GM12878 (cell line): ENCODE measurements at regions not wholly inside any gene's neighbourhood (a gene's known extent, or its start where the extent isn't known, plus 50 kb on each side); places are given as distances from the start of the nearest gene placed in this dataset.

Experiments
- ATAC-seq: fragments of 200-7000 bp; cut with Tn5 transposase; 3 replicates; pipeline ENCODE4 v1.9.1; 2020; ENCODE audit warnings: mild to moderate bottlenecking, moderate library complexity
- BruUV-seq: library from RNA; stranded (reverse); fragments of 400-500 nt; replicated peaks from 2 replicates; lab custom pipeline; 2021; lab: Mats Ljungman, UMichigan
- CTCF ChIA-PET: fragments of 300-600 bp; sonication (Branson Sonifier 250); formaldehyde crosslinking; extraction: SDS; loops from one replicate; lab custom pipeline; 2021; ENCODE audit warnings: inconsistent platforms; lab: Yijun Ruan, JAX
- POLR2A ChIA-PET: fragments of 350-600 bp; formaldehyde crosslinking; extraction: SDS; loops from one replicate; lab custom pipeline; 2021; ENCODE audit warnings: inconsistent platforms; lab: Charles Lee
- RAD21 ChIA-PET: fragments of 300-600 bp; sonication (Branson Sonifier 250); formaldehyde crosslinking; loops from one replicate; lab custom pipeline; 2023; ENCODE audit warnings: antibody characterized with exemption; ENCODE audit not compliant: unreplicated experiment; lab: Charles Lee
- SMC1A ChIA-PET: fragments of 300-600 bp; sonication (Branson Sonifier 250); formaldehyde crosslinking; loops from one replicate; lab custom pipeline; 2023; ENCODE audit not compliant: unreplicated experiment, uncharacterized antibody; lab: Charles Lee
- DNase-seq: peaks from one replicate; pipeline ENCODE4 v3.0.0-alpha.2; 2011; ENCODE audit warnings: low read depth, low spot score
- FAIRE-seq: peaks from 3 replicates; lab custom pipeline; 2011; peaks lifted over from hg19 to GRCh38; lab: Jason Lieb, UNC
- H2AFZ ChIP-seq: 2 replicates; pipeline ENCODE4 v1.6.0; 2011; ENCODE audit warnings: low read depth, low read length, control low read depth; ENCODE audit not compliant: control insufficient read depth
- H3K27ac ChIP-seq: 2 replicates; pipeline ENCODE4 v1.5.1; 2011; ENCODE audit warnings: control low read depth; ENCODE audit not compliant: control insufficient read depth, insufficient read depth
- H3K27me3 ChIP-seq, 2 experiments: replicated peaks in 1 of 2; 2 replicates each; pipeline versions ENCODE4 v1.6.0 to v1.6.1; 2011; ENCODE audit warnings: low read length in 1 of 2; ENCODE audit not compliant: control insufficient read depth in 2 of 2, insufficient read depth in 2 of 2
- H3K36me3 ChIP-seq, 2 experiments: 2 replicates each; pipeline ENCODE4 v1.5.1; 2011; ENCODE audit warnings: low read length in 1 of 2; ENCODE audit not compliant: control insufficient read depth in 2 of 2, insufficient read depth in 2 of 2
- H3K4me1 ChIP-seq: 2 replicates; pipeline ENCODE4 v1.6.1; 2011; ENCODE audit warnings: mild to moderate bottlenecking, low read length, moderate library complexity, mixed read lengths; ENCODE audit not compliant: control insufficient read depth, insufficient read depth
- H3K4me2 ChIP-seq: 2 replicates; pipeline ENCODE4 v1.6.0; 2011; ENCODE audit warnings: control low read depth; ENCODE audit not compliant: control insufficient read depth, insufficient read depth
- H3K4me3 ChIP-seq: fragments of 200-600 bp; sonication (generic); 2 replicates; pipeline ENCODE4 v1.5.1; 2016
- H3K79me2 ChIP-seq: 2 replicates; pipeline ENCODE4 v1.6.0; 2011; ENCODE audit warnings: low read length; ENCODE audit not compliant: control insufficient read depth, insufficient read depth
- H3K9ac ChIP-seq: 2 replicates; pipeline ENCODE4 v1.8.0; 2011; ENCODE audit warnings: low read length, control low read depth, mixed read lengths; ENCODE audit not compliant: control insufficient read depth, insufficient read depth
- H3K9me3 ChIP-seq: replicated peaks from 3 replicates; pipeline ENCODE4 v1.5.1; 2011; ENCODE audit warnings: mild to moderate bottlenecking, low read length; ENCODE audit not compliant: control insufficient read depth, insufficient read depth
- H4K20me1 ChIP-seq: 2 replicates; pipeline ENCODE4 v1.6.0; 2011; ENCODE audit not compliant: control insufficient read depth, insufficient read depth
- BCL11A ChIP-seq: IDR thresholded peaks from 2 replicates; pipeline ENCODE4 v1.6.1; 2011; ENCODE audit warnings: low read depth, low read length
- RAD21 ChIP-seq: IDR thresholded peaks from 2 replicates; pipeline ENCODE4 v1.6.1; 2011; ENCODE audit warnings: mild to moderate bottlenecking, low read depth, low read length, moderate library complexity; ENCODE audit not compliant: insufficient read depth
- RBBP5 ChIP-seq: fragments of 200-600 bp; sonication (generic); conservative IDR thresholded peaks from 2 replicates; pipeline ENCODE4 v1.6.1; 2016
- TCF7 ChIP-seq: IDR thresholded peaks from 2 replicates; pipeline ENCODE4 v1.6.1; 2014; ENCODE audit warnings: antibody characterized with exemption, borderline replicate concordance
- ZBTB33 ChIP-seq: fragments of 450-650 bp; IDR thresholded peaks from 2 replicates; pipeline ENCODE4 v1.6.1; 2017; ENCODE audit warnings: mild to moderate bottlenecking
- ZNF592 ChIP-seq: fragments of 450-650 bp; IDR thresholded peaks from 2 replicates; pipeline ENCODE4 v1.6.1; 2017; ENCODE audit warnings: mild to moderate bottlenecking, moderate library complexity
- WGBS: methylation state at CpG from one replicate; pipeline ENCODE4 v1.1.6; 2016; ENCODE audit warnings: low lambda C conversion rate; ENCODE audit not compliant: insufficient replicate concordance, insufficient coverage; ENCODE audit errors: missing lambda C conversion rate; 5-methylcytosine and 5-hydroxymethylcytosine counted together
- in situ Hi-C: fragments of 300-500 bp; cut with MboI; formaldehyde crosslinking; loops from 9 replicates; pipeline ENCODE4 v1.14.3; 2018; ENCODE audit warnings: mixed read lengths
- intact Hi-C: fragments of 100-400 bp; cut with micrococcal nuclease; formaldehyde crosslinking; loops from one replicate; pipeline ENCODE4 v1.14.2; 2022; ENCODE audit not compliant: unreplicated experiment

GRCh38 chr4:33226783-33227182 is 2506.6 kb downstream of the PCDH7 start (continued):
- TF ChIP-seq ZNF592 (no peak), RBBP5 (no peak), ZBTB33 (no peak), TCF7 (no peak), BCL11A (no peak)
- TF ChIP-seq, all 136 proteins: peak for 0

- ChIA-PET CTCF (no interaction called here), POLR2A (no interaction called here), RAD21 (no interaction called here), SMC1A (interaction anchor here (1.5 kb wide), 1 partner anchor 14 kb away, joined by 4 read pairs; no protein-coding TSS in a partner anchor)
- H2AFZ ChIP-seq: no peak overlapping the region
- H3K27ac ChIP-seq: no peak overlapping the region
- H3K36me3 ChIP-seq: no peaks in the 10 kb centered on the region
- in situ Hi-C loops (no loop called here), intact Hi-C loops (no loop called here)
- H3K9ac ChIP-seq: no peak overlapping the region
- DNase-seq (no peak), ATAC-seq (no peak), FAIRE-seq (no peak)
- no peaks in the 10 kb centered on the region for H3K9me3 ChIP-seq
- no peak overlapping the region for H3K4me2 ChIP-seq
- no peak for TF ChIP-seq RAD21
- no TSS peak for BruUV-seq
- no peaks in the 10 kb centered on the region for H4K20me1 ChIP-seq
- no peaks in the 10 kb centered on the region for H3K27me3 ChIP-seq
- no peaks in the 10 kb centered on the region for H3K79me2 ChIP-seq
- no peak overlapping the region for H3K4me3 ChIP-seq
- H3K4me1 ChIP-seq: no peaks in the 10 kb centered on the region
- WGBS: 29% methylated on average over 10 of the region's 10 CpGs
Observed at GRCh38 chr4:33255094-33255493, 2534.9 kb downstream of the PCDH7 start.
